Superior temporal gyrus (tissue), 1 donor: ENCODE measurements at regions not wholly inside any gene's neighbourhood (a gene's known extent, or its start where the extent isn't known, plus 50 kb on each side); places are given as distances from the start of the nearest gene placed in this dataset.
"Not testable (repeated sequence)": the region's sequence is repeated elsewhere in the genome, so short reads cannot be mapped to it uniquely, and the experiment has no call there.

Experiments
- DNase-seq: peaks from one replicate; pipeline ENCODE4 v3.0.0-alpha.2; 2016; ENCODE audit errors: extremely low spot score

DNA sequence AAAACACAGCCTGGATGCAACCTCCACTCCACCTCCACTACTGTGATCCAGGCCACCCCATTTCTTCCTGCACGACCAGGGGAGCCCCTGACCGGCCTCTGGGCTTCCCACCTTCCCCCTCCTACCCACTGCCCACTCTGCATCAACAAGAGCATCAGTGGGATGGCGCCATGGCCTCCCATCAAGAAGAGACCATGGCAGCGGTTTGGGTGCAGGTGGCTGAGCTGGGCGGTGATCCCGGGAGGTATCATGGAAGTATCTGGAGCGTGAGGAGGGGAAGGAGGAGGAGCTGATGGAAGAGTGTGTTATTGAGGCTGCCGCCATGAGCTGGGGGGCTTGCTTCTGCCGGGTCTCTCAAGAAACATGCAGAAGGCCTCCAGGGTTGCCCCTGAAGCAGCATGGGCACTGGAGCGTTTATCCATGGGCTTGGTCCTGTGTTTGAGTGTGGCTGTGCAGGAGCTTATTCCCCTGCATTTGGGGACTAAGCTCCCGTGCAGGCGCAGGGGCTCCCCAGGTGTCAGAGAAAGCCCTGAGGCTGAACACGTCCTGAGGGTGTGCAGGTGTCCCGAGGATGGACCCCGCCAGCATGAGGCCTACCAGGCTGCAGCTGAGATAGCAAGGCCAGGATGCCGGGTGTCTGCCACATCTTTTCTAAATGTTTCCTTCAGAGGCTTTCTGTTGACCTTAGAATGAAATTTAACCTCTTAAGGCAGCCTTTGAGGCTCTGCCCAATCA, 99.2 kb upstream of the PCBD1 start:
- DNase-seq, result no peak

DNA sequence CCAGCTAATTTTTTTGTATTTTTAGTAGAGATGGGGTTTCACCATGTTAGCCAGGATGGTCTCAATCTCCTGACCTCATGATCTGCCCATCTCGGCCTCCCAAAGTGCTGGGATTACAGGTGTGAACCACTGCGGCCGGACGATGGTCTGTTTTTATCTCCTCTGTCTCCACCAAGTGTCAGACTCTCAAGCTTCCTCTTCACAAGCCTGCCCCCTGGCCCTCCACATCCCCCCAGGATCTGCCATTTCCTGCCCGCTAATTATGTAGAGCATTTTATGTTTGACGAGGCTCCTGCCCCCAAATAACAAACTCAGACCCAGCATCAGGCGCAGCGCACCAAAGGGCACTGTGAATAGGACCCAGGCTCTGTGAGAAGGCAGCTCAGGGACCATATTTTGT, 101.8 kb upstream of the PCBD1 start:
- DNase-seq, result not testable (repeated sequence)

- DNase-seq, result no peak
Measured at GRCh38 chr10:70990681-70991080, 102.3 kb upstream of the PCBD1 start.

DNA sequence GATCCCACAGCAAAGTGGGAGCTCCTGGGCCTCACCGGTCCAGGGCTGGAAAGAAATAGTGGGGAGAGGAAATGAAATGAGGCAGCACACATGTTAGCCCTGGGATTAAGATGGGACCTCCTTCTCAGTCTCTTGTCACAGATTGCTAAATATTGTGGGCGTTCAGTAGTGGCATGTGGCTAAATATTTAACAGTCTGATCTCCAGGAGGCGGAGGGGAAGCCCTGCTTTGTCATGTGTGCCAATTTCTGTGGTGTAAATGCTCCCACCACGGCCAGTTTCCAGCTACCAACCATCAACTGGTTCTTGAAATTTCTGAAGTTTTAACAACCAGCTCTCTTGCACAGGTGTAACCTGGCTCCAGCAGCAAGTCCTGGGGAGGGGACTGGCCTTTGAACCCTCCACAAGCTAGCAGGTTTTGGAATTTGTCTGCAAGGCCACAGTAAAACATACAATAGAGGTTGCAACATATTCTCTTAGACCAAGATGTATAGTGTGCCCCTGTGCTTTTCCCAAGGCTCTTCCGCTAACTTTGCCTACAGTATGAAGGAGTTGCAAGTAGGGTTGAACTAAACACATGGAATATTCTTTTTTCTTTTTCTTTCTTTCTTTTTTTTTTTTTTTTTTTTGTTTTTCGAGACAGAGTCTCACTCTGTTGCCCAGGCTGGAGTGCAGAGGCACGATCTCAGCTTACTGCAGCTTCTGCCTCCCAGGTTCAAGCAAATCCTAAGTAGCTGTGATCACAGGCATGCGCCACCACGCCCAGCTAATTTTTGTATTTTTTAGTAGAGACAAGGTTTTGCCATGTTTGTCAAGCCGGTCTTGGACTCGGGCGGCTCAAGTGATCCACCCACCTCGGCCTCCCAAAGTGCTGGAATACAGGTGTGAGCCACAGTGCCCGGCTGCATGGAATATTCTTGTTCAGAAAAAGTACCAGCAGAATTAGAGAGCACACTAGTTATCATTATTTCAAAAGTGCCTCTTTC, 103.1 kb upstream of the PCBD1 start:
- DNase-seq, result no peak

GRCh38 chr10:70992436-70992835, 104.1 kb upstream of the PCBD1 start:
- DNase-seq, result no peak

GRCh38 chr10:70993051-70993450, 104.7 kb upstream of the PCBD1 start:
- DNase-seq, result no peak

DNA sequence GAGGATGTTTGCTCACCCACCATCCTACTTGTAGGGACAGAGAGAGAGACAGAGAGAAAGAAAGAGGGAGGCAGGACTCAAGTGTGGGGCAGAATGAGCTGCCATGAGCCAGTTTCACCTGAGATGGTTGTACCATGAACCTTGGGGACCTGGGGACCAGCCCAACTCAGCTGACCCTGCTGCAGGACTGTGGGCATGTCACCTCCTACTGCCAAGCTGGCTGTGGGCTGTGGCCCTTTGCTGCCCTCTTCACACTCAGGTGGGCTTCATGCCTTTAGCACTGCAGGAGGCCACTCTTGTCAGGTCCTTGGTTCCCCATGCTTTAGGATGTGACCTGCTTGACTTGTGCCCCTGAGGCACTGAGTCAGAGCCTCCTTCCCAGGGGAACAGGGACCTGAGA, 108.2 kb upstream of the PCBD1 start:
- DNase-seq, result no peak

DNA sequence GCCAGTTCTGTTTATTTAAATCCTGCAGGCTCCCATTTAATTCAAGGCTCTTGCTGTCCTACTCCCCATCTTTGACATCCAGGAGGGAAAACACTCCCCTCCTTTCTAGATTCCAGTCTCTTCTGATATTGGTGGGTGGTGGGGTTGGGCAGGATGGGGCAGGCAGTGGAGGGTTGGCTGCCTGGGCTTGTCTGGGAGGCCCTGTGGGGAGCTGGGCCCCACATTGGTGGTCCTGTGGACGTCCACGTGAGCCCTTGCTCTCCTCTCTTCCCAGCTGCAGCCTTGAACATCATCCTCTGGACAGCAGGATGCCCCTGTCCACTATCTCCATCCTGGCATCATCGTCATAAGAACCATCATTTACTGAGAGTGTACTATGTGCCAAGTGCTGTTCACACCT, 108.9 kb upstream of the PCBD1 start:
- DNase-seq, result no peak

GRCh38 chr10:70998086-70998485, 109.7 kb upstream of the PCBD1 start:
- DNase-seq, result no peak

GRCh38 chr10:71001470-71001869, 113.1 kb upstream of the PCBD1 start:
- DNase-seq, result no peak

DNA sequence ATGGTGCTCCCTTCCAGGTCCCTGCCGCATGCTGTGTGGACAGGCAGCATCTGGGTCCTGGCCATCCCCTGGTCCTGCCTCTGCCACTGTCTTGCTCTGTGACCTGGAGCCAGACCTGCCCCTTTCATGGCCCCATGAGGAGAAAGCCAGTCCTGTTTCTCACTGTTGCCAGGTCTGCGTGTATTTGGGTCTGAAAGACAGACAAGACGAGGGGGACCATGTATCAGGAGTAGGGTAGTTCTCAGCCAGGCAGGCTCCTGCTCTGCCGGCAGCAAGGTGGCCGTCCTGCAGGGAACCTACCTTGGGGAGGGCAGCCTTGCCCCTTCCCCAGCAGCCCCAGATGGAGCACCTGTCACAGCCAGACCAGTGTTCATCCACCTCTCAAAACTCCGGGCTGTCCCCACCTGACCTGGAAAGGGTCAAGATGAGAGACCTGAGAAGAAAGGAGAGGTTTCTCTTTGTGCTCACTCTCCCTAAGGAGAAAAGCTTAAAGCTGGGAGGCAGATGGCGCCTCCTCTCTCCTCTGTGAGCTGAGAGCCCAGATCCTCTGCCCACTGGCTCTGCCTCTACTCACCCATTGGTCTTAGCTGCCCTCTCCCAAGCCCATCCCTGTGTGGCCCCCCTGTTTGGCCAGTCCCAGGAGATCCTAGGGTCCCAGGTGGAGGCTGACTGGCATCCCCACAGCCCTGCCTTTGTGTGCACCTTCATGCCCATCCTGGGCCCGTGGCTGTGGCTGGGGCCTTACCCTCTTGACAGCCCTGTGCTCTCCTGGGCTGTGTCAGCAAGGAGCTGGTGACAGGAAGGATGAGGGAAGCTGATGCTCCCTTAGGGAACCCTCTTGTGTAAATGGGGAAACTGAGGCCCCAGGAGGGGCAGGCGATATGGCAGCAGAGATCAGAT, 116.1 kb upstream of the PCBD1 start:
- no peak for DNase-seq

- no peak for DNase-seq
Measured at GRCh38 chr10:71005337-71006305, 117.3 kb upstream of the PCBD1 start.

GRCh38 chr10:71006506-71006905, 118.1 kb upstream of the PCBD1 start:
- no peak for DNase-seq

GRCh38 chr10:71007516-71007915, 119.2 kb upstream of the PCBD1 start:
- no peak for DNase-seq

DNA sequence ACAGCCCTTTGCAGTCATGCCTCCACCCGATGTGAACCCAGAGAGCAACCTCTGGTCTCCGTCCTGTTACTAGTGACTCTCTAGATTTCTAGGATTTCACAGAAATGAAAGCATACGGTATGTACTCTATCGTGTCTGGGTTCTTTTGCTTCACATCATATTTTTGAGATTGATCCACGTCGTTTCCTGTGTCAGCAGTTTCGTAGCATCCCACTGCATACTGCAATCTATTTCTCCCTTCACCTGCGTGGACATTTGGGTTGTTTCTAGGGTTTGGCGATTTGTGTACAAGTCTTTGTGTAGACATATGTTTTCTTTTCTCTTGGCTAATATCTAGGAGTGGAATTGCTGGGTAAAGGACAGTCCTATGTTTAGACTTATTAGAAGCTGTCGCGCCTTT, 119.8 kb upstream of the PCBD1 start:
- DNase-seq, result no peak

GRCh38 chr10:71009126-71009525, 120.8 kb upstream of the PCBD1 start:
- DNase-seq, result no peak

- DNase-seq, result no peak
Measured at GRCh38 chr10:71010730-71011129, 122.4 kb upstream of the PCBD1 start.

DNA sequence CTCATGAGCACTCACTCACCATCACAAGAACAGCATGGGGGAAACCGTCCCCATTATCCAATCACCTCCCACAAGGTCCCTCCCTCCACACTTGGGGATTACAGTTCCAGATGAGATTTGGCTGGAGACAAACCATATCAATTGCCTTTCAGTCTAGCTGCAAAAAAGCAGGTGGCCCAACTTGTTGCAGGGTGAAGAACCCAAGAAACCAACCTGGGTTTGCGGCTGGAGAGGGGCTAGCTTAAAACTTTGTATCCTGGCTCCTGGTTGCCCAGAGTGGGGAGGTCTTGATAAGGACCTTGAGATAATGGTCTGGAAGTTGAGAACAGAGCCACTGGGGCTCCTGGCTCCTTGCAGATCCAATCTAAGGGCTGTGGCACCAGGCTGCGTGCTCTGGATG, 122.8 kb upstream of the PCBD1 start:
- no peak for DNase-seq

GRCh38 chr10:71014021-71014805, 125.8 kb upstream of the PCBD1 start:
- DNase-seq, result no peak

GRCh38 chr10:71015674-71016073, 127.3 kb upstream of the PCBD1 start:
- no peak for DNase-seq
